ENCODE measurements at regions not wholly inside any gene's neighbourhood (a gene's known extent, or its start where the extent isn't known, plus 50 kb on each side); places are given as distances from the start of the nearest gene placed in this dataset.

DNA sequence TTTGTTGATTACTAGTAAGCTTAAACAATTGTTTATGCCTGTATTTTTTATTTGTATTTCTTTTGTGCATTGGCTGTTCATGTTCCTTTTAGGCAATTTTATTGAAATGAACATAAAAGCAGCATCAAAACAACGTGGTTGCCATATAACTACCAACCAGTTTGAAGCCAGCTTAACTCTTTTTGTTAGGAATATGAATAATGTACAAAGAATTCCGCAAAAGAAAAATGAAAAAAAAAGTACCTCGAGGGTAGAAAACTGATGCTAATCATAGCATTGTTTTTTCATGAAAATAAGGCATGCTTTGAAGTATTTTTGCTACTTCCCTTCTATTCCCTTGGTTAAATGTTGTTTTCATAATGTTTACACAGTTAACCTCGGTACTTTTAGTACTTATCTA, 1024.0 kb upstream of the SLIT2 start:
- intact Hi-C loops (cut with micrococcal nuclease): no loop called here
- Histone ChIP-seq H4K20me1 (ENCODE audit: insufficient read depth, low read length) (no peaks in the 10 kb centered on the region), H3K4me3 (replicated peaks in 1 of 3; ENCODE audit: low read depth in 2 of 3, low read length in 3 of 3) (no peak overlapping the region), H3K36me3 (replicated peaks in 1 of 2; ENCODE audit: control insufficient read depth in 1 of 2, insufficient read depth in 2 of 2, low read length in 2 of 2) (no peaks in the 10 kb centered on the region), H3K4me2 (replicated peaks; ENCODE audit: extremely low read depth, low read length, poor library complexity, severe bottlenecking) (no peak overlapping the region), H3K27me3 (ENCODE audit: control insufficient read depth in 2 of 2, insufficient read depth in 2 of 2, low read length in 2 of 2) (no peaks in the 10 kb centered on the region), H3K79me2 (ENCODE audit: insufficient read depth, low read length) (no peaks in the 10 kb centered on the region), H3K9me3 (replicated peaks in 1 of 2; ENCODE audit: control insufficient read depth in 1 of 2, insufficient read depth in 1 of 2, low read length in 2 of 2) (no peaks in the 10 kb centered on the region), H2AFZ (ENCODE audit: insufficient read depth, low read depth, low read length, poor library complexity, severe bottlenecking) (no peak overlapping the region), H3K4me1 (ENCODE audit: control insufficient read depth in 1 of 2, insufficient read depth in 2 of 2, low read length in 2 of 2) (no peaks in the 10 kb centered on the region), H3K27ac (ENCODE audit: low read depth in 1 of 2, low read length in 2 of 2) (no peak overlapping the region), H3K9ac (ENCODE audit: insufficient read depth, low read length, poor library complexity, severe bottlenecking) (no peak overlapping the region)
- H3K27me3 Mint-ChIP-seq (ENCODE audit: low read depth in 3 of 3): peaks cover 0 to 3% (median 1%) of the 10 kb centered on the region in 3 donors
- TF ChIP-seq, protein P1, sequence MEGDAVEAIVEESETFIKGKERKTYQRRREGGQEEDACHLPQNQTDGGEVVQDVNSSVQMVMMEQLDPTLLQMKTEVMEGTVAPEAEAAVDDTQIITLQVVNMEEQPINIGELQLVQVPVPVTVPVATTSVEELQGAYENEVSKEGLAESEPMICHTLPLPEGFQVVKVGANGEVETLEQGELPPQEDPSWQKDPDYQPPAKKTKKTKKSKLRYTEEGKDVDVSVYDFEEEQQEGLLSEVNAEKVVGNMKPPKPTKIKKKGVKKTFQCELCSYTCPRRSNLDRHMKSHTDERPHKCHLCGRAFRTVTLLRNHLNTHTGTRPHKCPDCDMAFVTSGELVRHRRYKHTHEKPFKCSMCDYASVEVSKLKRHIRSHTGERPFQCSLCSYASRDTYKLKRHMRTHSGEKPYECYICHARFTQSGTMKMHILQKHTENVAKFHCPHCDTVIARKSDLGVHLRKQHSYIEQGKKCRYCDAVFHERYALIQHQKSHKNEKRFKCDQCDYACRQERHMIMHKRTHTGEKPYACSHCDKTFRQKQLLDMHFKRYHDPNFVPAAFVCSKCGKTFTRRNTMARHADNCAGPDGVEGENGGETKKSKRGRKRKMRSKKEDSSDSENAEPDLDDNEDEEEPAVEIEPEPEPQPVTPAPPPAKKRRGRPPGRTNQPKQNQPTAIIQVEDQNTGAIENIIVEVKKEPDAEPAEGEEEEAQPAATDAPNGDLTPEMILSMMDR (IDR thresholded peaks at IDR 0.05): no peak
- H3K4me3 Mint-ChIP-seq: no peak overlapping the region
- no peak overlapping the region for H3K27ac Mint-ChIP-seq
- peaks cover 0 to under 1% (median 0%) of the 10 kb centered on the region in 7 donors for H3K9me3 Mint-ChIP-seq
- WGBS (ENCODE audit: insufficient coverage): no CpG with 5 or more reads among the region's 4 CpGs
- H3K4me1 Mint-ChIP-seq: no peaks in the 10 kb centered on the region
- H3K36me3 Mint-ChIP-seq: no peaks in the 10 kb centered on the region
- DNase-seq: no peak

DNA sequence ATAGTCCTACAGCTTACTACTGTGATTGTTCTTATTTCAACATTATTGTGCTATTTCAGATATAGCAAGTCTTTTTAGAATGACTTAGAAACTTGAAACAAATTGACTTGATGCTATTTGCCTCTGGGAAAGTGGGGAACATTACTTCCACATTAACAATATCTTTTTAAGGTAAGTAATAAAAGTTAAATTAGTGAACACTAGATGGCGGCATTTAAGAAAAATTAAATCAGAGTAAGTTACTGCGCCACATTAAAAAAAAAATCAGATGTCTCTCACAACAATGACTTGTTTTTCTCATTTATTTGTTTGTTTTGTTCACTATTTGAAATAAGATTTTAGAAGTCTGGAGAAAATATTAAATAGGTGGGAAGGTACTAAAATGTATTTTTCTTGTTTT, 1026.9 kb upstream of the SLIT2 start:
- Mint-ChIP-seq H3K27ac (no peak overlapping the region), H3K4me1 (no peaks in the 10 kb centered on the region), H3K27me3 (ENCODE audit: low read depth in 3 of 3) (peaks cover 0 to 3% (median 1%) of the 10 kb centered on the region in 3 donors), H3K4me3 (no peak overlapping the region), H3K9me3 (no peaks in the 10 kb centered on the region), H3K36me3 (no peaks in the 10 kb centered on the region)
- Histone ChIP-seq H4K20me1 (ENCODE audit: insufficient read depth, low read length) (no peaks in the 10 kb centered on the region), H3K27ac (ENCODE audit: low read depth in 1 of 2, low read length in 2 of 2) (no peak overlapping the region), H3K9me3 (replicated peaks in 1 of 2; ENCODE audit: control insufficient read depth in 1 of 2, insufficient read depth in 1 of 2, low read length in 2 of 2) (no peaks in the 10 kb centered on the region), H3K27me3 (ENCODE audit: control insufficient read depth in 2 of 2, insufficient read depth in 2 of 2, low read length in 2 of 2) (no peaks in the 10 kb centered on the region), H3K4me1 (ENCODE audit: control insufficient read depth in 1 of 2, insufficient read depth in 2 of 2, low read length in 2 of 2) (no peaks in the 10 kb centered on the region), H3K9ac (ENCODE audit: insufficient read depth, low read length, poor library complexity, severe bottlenecking) (no peak overlapping the region), H3K4me3 (replicated peaks in 1 of 3; ENCODE audit: low read depth in 2 of 3, low read length in 3 of 3) (no peak overlapping the region), H3K36me3 (replicated peaks in 1 of 2; ENCODE audit: control insufficient read depth in 1 of 2, insufficient read depth in 2 of 2, low read length in 2 of 2) (no peaks in the 10 kb centered on the region), H2AFZ (ENCODE audit: insufficient read depth, low read depth, low read length, poor library complexity, severe bottlenecking) (no peak overlapping the region), H3K79me2 (ENCODE audit: insufficient read depth, low read length) (no peaks in the 10 kb centered on the region), H3K4me2 (replicated peaks; ENCODE audit: extremely low read depth, low read length, poor library complexity, severe bottlenecking) (no peak overlapping the region)
- TF ChIP-seq, protein P1 (IDR thresholded peaks at IDR 0.05): no peak
- no CpG with 5 or more reads among the region's 2 CpGs for WGBS (ENCODE audit: insufficient coverage)
- intact Hi-C loops (cut with micrococcal nuclease): no loop called here
- DNase-seq: no peak
